IPS-18c (cell line): ENCODE measurements at regions not wholly inside any gene's neighbourhood (a gene's known extent, or its start where the extent isn't known, plus 50 kb on each side); places are given as distances from the start of the nearest gene placed in this dataset.
"Not testable (repeated sequence)": the region's sequence is repeated elsewhere in the genome, so short reads cannot be mapped to it uniquely, and the experiment has no call there.

Experiments
- H3K4me3 ChIP-seq: 2 replicates; pipeline ENCODE4 v1.7.0; 2013; ENCODE audit warnings: low read depth, mild to moderate bottlenecking, low read length, moderate library complexity; ENCODE audit not compliant: insufficient read depth
- H3K9me3 ChIP-seq: one replicate; pipeline ENCODE4 v1.6.1; 2013; ENCODE audit warnings: mild to moderate bottlenecking, low read length, moderate library complexity; ENCODE audit not compliant: control insufficient read depth, insufficient read depth

DNA sequence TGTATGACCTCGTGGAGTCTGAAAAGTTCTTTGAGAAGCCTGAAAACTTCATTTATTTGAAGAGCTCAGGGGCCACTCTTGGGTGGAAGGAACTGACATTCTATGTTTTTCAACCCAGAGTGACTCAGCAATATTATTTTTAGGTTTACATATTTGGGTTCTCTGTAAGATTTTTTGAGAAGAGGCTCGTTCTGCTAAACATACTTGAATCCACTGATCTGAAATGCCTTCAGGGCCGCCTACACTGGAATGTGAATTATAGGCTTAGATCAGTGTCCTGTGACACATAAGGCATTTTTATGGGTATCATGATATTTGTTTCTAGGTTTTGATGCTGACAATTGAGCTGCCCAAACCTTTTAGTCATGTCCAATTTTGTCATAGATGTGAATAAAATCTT is 86.2 kb downstream of the PSAT1 start:
- Histone ChIP-seq H3K9me3 (no peaks in the 10 kb centered on the region), H3K4me3 (no peak overlapping the region)

DNA sequence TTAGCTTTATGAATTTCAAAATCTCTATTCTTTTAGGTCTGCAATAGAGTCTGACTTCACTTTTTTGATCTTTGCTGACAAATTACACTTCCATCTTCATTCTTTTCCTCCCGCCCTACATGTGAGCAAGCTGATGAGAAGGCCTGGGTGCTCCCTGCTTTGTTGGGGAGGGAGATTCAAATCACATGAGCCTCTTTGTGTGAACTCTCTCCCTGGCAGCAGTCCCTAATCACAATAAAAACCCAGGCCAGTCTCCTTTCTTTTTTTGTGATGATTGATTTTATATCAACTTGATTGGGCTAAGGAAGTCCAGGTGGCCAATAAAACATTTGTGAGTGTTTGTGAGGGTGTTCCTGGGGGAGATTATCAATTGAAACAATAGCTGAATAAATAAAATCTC is 89.4 kb downstream of the PSAT1 start:
- H3K9me3 ChIP-seq, result no peaks in the 10 kb centered on the region
- H3K4me3 ChIP-seq, result no peak overlapping the region

DNA sequence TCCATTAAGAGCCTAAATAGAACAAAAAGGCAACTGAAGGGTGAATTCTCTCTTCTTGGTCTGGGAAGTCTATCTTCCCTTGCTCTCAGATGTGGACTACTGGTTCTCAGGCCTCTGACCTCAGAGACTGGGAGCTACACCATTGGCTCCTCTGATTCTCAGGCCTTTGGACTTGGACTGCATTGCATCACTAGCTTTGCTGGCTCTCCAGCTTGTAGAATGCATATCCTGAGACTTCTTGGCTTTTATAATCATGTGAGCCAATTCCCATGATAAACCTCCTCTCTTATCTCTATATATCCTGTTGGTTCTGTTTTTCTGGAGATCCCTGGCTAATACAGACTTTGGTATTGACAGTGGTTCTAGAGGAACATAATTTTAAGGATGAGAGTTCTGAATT is 89.8 kb downstream of the PSAT1 start:
- no peak overlapping the region for H3K4me3 ChIP-seq
- no peaks in the 10 kb centered on the region for H3K9me3 ChIP-seq

DNA sequence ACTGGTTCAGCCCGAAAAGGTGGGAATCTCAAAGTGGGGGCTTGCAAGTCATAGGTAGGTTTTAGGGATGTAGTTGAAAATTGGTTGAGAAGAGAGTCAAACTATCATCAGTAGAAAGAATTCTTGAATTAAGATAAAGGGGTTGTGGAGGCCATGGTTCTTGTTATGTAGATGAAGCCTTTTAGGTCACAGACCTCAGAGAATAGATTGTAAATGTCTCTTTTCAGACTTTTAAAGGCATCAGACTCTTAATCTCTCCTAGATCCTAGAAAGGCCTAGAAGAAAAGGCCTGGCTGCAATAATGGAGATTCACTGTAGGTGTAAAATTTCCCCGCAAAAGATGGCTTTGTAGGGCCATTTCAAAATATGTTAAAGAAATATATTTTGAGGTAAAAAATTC is 96.4 kb downstream of the PSAT1 start:
- Histone ChIP-seq H3K9me3 (peaks cover 4% of the 10 kb centered on the region), H3K4me3 (no peak overlapping the region)

DNA sequence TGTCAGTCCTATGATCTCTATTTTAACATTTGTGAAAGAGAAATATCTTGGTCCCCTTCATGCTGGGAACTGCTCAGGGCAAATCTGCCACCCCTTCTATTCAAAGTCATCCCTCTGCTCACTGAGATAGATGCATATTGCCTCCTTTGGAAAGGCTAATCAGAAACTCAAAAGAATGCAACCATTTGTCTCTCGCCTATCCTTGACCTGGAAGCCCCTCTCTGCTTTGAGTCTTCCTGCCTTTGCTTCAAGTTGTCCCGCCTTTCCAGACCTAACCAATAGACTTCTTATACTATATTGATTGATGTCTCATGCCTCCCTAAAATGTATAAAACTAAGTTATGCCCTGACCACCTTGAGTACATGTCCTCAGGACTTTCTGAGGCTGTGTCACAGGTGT is 97.0 kb downstream of the PSAT1 start:
- Histone ChIP-seq H3K4me3 (no peak overlapping the region), H3K9me3 (peaks cover 4% of the 10 kb centered on the region)

DNA sequence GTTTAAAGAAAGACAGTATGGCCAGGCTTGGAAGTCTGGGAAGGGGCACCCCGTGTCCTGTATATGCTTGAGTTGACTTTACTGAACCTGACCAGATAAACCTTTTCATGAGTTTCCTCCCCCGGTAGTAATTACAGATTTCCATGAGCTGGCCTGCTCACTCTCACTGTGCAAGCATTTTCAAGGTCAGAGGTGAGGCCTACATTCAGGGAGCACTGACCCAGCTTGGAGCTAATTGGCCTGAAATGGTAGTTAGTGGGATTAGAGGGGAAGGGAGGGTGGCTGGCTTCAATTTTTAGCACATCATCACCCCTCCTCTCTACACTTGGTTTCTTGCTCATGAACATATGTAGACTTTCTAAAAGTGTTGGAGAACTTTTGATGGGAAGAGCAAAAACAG is 99.2 kb downstream of the PSAT1 start:
- H3K4me3 ChIP-seq, result no peak overlapping the region
- peaks cover 4% of the 10 kb centered on the region for H3K9me3 ChIP-seq

DNA sequence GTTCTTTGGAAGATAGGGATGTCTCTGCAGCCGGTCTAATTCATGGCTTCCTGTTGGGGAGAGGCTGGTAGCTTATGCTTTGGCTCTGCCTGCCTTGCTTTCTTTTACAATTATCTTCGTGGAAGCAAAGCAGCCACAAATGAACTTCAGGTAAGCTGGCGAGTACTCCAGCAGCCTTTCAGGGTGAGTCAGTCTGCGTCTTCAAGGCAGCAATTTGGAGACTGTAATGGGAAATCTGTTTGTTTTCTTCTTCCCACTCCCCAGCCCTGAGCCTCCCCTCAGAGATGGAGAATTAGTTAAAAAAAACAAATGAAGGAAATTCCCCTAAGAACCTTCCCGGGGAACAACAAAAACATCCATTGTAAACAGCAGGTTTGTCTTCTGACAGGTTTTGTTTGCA is 100.1 kb downstream of the PSAT1 start:
- Histone ChIP-seq H3K4me3 (no peak overlapping the region), H3K9me3 (peaks cover 4% of the 10 kb centered on the region)

DNA sequence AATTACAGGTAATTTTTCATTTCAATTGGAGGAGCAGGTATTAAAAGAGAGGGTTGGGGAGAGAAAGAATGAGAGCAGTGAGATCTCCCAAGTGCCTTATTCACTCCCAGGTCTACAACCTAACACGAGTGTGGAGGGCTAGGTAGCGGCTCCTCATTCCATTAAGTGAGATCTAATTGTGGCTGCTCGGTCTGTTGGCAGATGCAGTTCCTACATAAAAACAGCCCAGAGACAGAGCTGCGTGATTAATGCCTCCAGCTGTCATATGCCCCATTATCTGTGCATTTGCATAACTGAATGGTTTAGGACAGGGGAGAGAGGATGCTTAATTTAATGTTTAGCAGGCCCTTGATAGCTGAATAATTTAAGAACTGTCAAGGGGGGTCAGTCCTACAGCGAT is 100.5 kb downstream of the PSAT1 start:
- no peak overlapping the region for H3K4me3 ChIP-seq
- H3K9me3 ChIP-seq, result peaks cover 4% of the 10 kb centered on the region

DNA sequence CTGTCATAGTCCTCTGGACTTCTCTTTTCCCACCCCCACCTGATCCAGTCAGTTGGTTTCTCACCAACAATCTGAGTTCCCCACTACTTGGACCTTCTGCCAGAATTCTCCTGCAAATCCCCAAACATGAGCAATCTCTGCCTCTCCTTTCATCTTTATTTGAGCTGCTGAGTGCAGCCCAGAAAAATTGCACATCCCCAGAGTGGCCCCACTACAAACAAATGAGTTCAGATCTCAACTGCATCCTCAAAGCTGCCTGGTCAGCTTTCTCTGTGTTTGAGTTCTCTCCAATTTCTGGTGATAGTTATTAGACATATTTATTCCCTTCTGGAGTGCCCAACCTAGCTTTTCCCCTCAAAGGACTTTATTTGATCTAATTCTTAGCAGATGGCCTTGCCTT is 102.2 kb downstream of the PSAT1 start:
- peaks cover 4% of the 10 kb centered on the region for H3K9me3 ChIP-seq
- H3K4me3 ChIP-seq, result no peak overlapping the region

DNA sequence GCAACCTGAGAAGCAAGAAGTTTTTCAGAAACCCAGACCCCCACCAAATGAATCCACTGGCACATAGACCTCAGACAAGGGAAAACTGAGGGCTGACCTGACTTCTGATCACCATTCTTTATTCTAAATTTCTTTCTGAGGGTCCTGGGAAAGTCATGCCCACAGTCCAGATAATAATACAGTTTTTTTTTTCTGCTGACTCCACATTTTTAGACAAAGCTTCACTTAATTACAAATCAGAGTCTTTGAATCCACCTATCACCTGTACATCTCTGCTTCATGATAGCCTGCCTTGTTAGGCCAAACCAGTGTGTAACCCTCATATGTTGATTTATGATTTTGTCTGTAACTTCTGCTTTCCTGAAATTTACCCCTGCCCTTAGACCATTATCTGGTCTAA is 103.6 kb downstream of the PSAT1 start:
- Histone ChIP-seq H3K4me3 (no peak overlapping the region), H3K9me3 (no peaks in the 10 kb centered on the region)

DNA sequence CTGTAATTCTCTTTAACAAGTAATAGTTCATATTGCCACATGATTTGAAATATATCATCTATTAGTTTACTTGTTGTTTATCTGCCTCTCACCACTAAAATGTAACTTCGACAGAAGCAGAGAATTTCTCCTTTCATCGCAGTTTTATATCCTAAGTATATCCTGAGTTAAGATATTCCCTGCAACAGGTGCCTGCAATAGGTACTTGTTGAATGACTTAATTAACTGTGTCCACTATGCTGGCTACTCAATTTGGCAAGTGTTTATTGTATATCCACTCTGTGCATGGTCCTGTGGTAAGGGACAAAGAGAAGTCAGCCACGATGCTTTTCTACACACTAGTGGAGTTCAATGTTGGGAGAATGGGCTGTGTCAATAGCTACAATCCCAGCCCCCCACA is 108.5 kb downstream of the PSAT1 start:
- Histone ChIP-seq H3K9me3 (peaks cover 2% of the 10 kb centered on the region), H3K4me3 (no peak overlapping the region)

DNA sequence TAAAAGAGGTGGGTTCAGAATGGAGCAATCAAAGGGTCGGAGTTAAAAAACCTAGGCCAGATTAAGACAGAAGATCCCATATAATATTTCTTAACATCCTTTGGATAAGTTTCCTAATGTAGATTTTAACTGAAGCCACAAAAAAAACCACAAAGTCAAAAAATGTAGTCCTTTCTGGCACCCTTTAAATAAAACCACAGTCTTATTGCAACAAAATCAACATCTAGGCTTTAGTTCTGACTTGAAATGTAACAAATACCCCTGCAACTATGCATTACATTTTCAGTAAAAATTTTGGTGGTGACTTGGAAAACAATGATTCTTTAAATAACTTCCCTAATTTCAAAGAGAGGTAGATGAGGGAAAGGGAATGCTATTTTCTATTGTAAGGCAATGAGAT is 109.2 kb downstream of the PSAT1 start:
- Histone ChIP-seq H3K4me3 (no peak overlapping the region), H3K9me3 (peaks cover 2% of the 10 kb centered on the region)

DNA sequence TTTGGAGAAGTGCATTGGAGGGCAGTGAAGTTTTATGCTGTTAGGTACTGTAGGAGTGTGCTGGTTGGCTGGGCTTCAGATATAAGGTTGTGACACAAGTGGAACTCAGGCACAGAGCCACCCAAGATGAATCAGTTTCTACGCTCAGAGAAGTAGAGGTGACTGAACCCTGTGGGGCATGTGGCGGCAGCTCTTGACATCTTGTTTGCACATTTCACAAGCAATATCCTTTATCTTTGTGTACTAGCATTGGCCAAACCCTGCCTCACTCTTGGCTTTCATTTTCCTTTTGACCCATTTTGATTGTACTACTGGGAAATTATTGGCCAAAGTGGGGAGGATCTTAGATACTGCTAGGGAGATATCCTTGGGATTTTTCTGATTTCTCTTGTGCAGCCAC is 110.0 kb downstream of the PSAT1 start:
- Histone ChIP-seq H3K4me3 (no peak overlapping the region; the same call in 1 of the 2 replicates), H3K9me3 (peaks cover 2% of the 10 kb centered on the region)

DNA sequence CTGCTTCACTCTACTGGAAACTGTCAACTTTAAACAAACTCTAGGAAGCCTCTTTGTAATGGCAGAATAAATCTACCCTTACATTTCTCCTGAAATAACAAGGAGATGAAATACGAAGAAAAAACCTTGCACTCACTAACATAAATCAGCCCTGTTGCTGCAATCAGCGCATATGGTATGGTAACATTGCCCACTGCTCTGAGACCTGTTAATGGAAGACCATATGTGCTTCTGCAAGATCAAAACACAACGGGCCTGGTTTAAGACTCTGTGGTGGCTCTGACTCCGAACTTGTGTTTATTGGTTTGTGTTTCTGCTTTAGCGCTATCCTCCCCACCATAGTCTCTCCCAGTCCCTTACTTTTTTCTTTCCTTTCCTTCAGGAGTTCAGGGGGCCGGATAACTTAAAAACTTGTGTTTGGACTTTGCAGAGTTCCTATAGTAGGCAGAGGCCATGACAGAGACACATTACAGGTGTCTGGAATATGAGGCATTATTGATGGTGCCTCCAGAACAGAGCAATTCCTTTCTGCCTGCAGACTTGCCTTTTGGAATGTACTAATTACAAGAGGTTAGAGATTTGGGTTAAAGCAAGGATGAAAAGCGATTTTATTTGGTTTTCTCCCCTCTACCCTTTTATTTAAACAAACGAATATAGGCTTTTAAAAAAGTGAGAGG is 110.8 kb downstream of the PSAT1 start:
- H3K9me3 ChIP-seq, result peaks cover 2% of the 10 kb centered on the region
- H3K4me3 ChIP-seq, result no peak overlapping the region

DNA sequence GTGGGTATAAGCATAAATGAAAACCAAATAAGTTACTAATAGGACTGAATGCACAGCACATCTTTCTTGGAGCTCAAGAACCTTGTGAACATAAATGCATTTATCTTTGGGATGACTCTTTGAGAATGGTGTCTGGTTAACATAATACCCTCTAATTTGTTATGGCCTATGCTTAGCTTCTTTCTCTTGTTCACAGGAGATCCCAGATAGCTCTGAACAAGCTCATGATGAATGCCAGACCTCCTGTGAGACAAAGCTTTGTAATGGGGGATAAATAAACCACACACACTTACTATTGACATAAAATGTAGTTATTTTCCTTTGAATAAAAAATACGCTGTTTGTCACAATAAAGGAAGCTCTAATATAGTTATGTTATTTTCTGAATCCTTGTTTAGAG is 111.5 kb downstream of the PSAT1 start:
- H3K4me3 ChIP-seq, result no peak overlapping the region
- peaks cover 2% of the 10 kb centered on the region for H3K9me3 ChIP-seq

DNA sequence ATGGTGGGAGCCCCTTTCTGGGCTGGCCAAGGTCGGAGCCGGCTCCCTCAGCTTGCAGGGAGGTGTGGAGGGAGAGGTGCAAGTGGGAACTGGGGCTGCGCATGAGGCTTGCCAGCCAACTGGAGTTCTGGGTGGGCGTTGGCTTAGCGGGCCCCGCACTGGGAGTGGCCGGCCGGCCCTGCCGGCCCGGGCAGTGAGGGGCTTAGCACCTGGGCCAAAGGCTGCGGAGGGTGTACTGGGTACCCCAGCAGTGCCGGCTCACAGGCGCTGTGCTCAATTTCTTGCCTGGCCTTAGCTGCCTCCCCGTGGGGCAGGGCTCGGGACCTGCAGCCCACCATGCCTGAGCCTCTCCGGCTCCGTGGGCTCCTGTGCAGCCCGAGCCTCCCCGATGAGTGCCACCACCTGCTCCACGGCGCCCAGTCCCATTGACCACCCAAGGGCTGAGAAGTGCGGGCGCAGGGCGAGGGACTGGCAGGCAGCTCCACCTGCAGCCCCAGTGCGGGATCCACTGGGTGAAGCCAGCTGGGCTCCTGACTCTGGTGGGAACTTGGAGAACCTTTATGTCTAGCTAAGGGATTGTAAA is 113.1 kb downstream of the PSAT1 start:
- not testable (repeated sequence) for H3K4me3 ChIP-seq, H3K9me3 ChIP-seq

DNA sequence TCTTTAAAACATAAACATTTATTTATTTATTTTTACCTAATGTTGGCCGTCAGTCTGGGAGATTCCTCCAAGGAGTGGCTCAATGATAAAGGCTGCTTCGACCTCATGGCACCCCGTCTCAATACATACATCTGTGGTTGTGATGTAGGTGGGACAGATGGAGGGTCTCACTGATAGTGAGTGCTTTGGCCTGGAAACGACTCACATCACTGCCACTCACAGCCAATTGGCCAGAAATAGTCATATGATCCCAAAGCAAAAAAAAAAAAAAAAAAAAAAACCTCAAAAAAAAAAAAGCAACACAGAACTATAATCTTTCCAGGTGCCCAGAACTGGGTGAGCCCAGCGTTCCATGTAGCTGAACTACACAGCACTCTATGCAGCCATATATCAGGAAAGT is 125.4 kb downstream of the PSAT1 start:
- H3K9me3 ChIP-seq, result no peaks in the 10 kb centered on the region
- no peak overlapping the region for H3K4me3 ChIP-seq

DNA sequence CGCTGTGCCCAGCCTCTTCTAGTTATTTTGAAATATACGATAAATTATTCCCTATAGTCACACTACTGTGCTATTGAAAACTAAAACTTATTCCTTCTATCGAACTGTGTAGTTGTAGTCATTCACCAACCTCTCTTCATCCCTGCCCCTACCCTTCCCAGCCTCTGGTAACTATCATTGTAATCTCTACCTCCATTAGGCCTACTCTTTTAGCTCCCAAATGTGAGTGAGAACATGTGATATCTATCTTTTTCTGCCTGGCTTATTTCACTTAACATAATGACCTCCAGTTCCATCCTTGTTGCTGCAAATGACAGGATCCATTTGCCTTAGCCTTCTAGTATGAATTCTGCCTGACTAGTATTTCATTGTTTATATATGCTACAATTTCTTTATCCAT is 127.4 kb downstream of the PSAT1 start:
- Histone ChIP-seq H3K4me3 (no peak overlapping the region), H3K9me3 (no peaks in the 10 kb centered on the region)

DNA sequence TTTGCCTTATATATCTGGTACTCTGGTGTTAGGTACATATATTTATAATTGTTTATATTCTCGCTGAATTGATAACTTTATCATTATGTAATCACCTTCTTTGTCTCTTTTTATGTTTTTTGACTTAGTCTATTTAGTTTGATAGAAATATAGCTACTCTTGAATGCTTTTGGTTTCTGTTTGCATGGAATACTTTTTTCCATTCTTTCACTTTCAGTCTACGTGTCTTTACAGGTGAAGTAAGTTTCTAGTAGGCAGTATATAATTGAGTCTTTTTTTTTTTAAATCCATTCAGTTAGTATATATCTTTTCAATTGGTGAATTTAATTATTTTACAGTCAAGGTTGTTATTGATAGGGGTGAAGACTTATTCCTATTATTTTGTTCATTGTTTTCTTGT is 131.7 kb downstream of the PSAT1 start:
- H3K4me3 ChIP-seq, result no peak overlapping the region
- no peaks in the 10 kb centered on the region for H3K9me3 ChIP-seq
